Type B pancreatic cell (in vitro differentiated cells): ENCODE measurements at regions not wholly inside any gene's neighbourhood (a gene's known extent, or its start where the extent isn't known, plus 50 kb on each side); places are given as distances from the start of the nearest gene placed in this dataset.

ENCODE experiments used
- DNase-seq: peaks from one replicate; pipeline ENCODE4 v3.0.0; 2021; ENCODE audit warnings: mixed read lengths; ENCODE audit not compliant: unreplicated experiment; ENCODE audit errors: extremely low spot score
- H3K27ac Mint-ChIP-seq: 2 replicates; pipeline ENCODE4 v1.8.0; 2021; ENCODE audit warnings: mild to moderate bottlenecking, mixed read lengths
- H3K27me3 Mint-ChIP-seq: 2 replicates; pipeline ENCODE4 v1.8.0; 2021; ENCODE audit warnings: mixed read lengths
- H3K36me3 Mint-ChIP-seq: 2 replicates; pipeline ENCODE4 v1.8.0; 2021; ENCODE audit warnings: mixed read lengths
- H3K4me1 Mint-ChIP-seq: one replicate; pipeline ENCODE4 v1.8.0; 2021; ENCODE audit warnings: mixed read lengths; ENCODE audit not compliant: unreplicated experiment
- H3K4me3 Mint-ChIP-seq: 2 replicates; pipeline ENCODE4 v1.8.0; 2021; ENCODE audit warnings: mild to moderate bottlenecking, mixed read lengths
- H3K9me3 Mint-ChIP-seq: 2 replicates; pipeline ENCODE4 v1.8.0; 2021; ENCODE audit warnings: mixed read lengths
- TF ChIP-seq, protein P1 (sequence below): fragments of 200-600 bp; sonication (generic); conservative IDR thresholded peaks from 2 replicates; pipeline ENCODE4 v1.5.0; 2021; ENCODE audit warnings: antibody characterized with exemption, mild to moderate bottlenecking

DNA sequence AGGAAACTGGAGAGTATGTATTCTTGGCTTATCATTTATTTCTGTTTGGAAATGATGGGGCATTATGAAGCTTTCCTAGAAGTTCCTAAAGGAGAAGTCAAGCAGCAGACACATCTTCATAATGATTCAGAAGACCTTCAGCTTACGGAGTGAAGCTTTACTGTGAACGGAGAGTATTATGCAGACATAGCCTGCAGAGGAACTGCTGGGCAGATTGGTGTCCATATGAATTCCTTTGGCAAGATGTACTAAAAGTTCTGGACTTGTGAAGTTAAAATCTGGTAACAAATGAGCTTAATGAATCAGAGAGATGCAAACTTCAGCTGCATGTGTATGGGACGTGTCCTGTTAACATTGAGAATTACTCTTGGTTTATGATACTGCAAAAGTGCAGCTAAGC is 60.1 kb downstream of the NABP1 start:
- no peak overlapping the region for H3K27ac Mint-ChIP-seq
- TF ChIP-seq, protein P1, sequence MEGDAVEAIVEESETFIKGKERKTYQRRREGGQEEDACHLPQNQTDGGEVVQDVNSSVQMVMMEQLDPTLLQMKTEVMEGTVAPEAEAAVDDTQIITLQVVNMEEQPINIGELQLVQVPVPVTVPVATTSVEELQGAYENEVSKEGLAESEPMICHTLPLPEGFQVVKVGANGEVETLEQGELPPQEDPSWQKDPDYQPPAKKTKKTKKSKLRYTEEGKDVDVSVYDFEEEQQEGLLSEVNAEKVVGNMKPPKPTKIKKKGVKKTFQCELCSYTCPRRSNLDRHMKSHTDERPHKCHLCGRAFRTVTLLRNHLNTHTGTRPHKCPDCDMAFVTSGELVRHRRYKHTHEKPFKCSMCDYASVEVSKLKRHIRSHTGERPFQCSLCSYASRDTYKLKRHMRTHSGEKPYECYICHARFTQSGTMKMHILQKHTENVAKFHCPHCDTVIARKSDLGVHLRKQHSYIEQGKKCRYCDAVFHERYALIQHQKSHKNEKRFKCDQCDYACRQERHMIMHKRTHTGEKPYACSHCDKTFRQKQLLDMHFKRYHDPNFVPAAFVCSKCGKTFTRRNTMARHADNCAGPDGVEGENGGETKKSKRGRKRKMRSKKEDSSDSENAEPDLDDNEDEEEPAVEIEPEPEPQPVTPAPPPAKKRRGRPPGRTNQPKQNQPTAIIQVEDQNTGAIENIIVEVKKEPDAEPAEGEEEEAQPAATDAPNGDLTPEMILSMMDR = no peak

DNA sequence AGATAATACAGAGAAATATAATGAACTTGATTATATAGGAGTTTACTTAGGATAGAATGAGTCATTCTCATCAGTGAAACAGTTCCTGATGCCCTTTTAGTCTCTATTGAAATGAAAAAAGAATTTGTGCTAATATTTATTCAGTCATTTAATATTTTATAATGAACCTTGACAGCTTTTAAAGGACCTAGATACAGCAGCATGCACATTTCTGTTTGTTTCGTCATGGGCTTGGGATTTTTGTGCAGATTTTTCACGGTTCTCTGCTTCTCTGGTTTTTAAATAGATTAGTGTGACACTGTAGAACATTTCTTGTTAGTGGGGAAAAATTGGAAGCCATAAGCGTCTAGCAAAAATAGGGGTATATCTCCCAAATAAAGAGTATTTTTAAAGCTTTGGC is 60.7 kb downstream of the NABP1 start:
- no peak overlapping the region for H3K27ac Mint-ChIP-seq
- no peak overlapping the region for H3K4me3 Mint-ChIP-seq
- H3K36me3 Mint-ChIP-seq = no peaks in the 10 kb centered on the region
- no peaks in the 10 kb centered on the region for H3K27me3 Mint-ChIP-seq
- DNase-seq = no peak
- H3K4me1 Mint-ChIP-seq = no peaks in the 10 kb centered on the region
- TF ChIP-seq, protein P1 = no peak
- no peaks in the 10 kb centered on the region for H3K9me3 Mint-ChIP-seq

More for the DNA sequence above, 60.1 kb downstream of the NABP1 start:
- DNase-seq = no peak
- no peak overlapping the region for H3K4me3 Mint-ChIP-seq
- H3K36me3 Mint-ChIP-seq = no peaks in the 10 kb centered on the region
- H3K27me3 Mint-ChIP-seq = no peaks in the 10 kb centered on the region
- no peaks in the 10 kb centered on the region for H3K4me1 Mint-ChIP-seq
- H3K9me3 Mint-ChIP-seq = no peaks in the 10 kb centered on the region

DNA sequence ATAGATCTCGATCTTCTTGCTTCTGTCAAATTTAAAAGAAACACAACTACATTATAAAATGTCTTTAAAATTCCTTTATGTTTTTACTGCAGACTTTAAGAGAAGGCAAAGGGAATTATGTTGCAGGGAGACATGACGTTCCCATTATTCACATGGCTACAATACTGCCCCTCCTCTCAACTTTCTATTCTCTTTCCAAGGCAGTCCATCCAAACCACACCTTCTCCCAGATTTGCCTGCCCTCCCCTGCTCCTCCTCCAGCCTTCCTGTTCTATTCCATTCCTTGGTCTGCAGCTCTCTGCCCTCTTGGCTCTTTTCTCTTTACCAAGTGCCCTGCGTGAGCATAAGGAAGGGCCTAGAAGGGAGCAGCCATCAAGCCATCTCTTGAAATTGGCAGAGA is 61.3 kb downstream of the NABP1 start:
- no peaks in the 10 kb centered on the region for H3K4me1 Mint-ChIP-seq
- no peak overlapping the region for H3K27ac Mint-ChIP-seq
- no peak for DNase-seq

DNA sequence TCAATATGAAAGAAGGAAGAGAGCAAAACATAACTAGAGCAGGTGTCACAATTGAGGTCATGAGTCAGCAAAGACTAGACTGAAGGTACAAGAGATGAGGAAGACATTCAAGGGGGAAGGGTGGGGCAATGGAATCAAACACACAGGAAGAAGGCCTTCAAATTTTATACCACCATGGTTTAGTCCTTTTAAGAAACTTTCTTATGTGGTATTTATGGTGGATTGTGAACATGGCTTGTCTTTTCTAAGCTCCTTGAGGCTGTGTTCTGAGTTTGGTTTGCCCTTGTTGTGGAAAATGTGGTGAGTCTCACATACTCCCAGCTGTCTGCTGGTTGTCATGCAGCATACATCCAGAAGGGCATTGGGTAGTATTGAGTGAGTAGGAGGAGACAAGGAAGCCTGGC is 62.1 kb downstream of the NABP1 start:
- Mint-ChIP-seq H3K9me3 (no peaks in the 10 kb centered on the region), H3K27me3 (no peaks in the 10 kb centered on the region), H3K4me1 (no peaks in the 10 kb centered on the region), H3K27ac (no peak overlapping the region), H3K4me3 (no peak overlapping the region), H3K36me3 (no peaks in the 10 kb centered on the region)
- TF ChIP-seq, protein P1 = no peak
- DNase-seq = no peak

More for the DNA sequence above, 61.3 kb downstream of the NABP1 start:
- Mint-ChIP-seq H3K9me3 (no peaks in the 10 kb centered on the region), H3K4me3 (no peak overlapping the region), H3K36me3 (no peaks in the 10 kb centered on the region), H3K27me3 (no peaks in the 10 kb centered on the region)
- TF ChIP-seq, protein P1 = no peak

DNA sequence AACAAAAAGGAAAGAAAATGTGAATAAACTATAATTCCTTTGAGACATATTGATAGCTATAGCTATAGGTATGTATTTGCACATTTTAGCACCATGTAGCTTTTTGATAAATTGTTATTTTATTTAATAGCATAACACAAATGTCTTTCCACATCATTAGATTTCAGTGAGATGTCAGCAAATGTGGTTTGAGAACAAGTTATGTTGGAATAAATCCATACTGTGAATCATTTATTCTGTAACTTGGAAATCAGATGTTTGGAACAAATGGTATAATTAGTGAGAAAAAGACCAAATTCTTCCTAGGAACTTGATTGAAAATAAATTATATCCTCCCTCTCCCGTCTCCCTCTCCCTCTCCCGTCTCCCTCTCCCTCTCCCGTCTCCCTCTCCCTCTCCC is 62.8 kb downstream of the NABP1 start:
- Mint-ChIP-seq H3K4me1 (no peaks in the 10 kb centered on the region), H3K9me3 (no peaks in the 10 kb centered on the region), H3K36me3 (no peaks in the 10 kb centered on the region), H3K27me3 (no peaks in the 10 kb centered on the region), H3K4me3 (no peak overlapping the region), H3K27ac (no peak overlapping the region)
- TF ChIP-seq, protein P1 = no peak
- no peak for DNase-seq
